ENCODE measurements at regions not wholly inside any gene's neighbourhood (a gene's known extent, or its start where the extent isn't known, plus 50 kb on each side); places are given as distances from the start of the nearest gene placed in this dataset.

DNA sequence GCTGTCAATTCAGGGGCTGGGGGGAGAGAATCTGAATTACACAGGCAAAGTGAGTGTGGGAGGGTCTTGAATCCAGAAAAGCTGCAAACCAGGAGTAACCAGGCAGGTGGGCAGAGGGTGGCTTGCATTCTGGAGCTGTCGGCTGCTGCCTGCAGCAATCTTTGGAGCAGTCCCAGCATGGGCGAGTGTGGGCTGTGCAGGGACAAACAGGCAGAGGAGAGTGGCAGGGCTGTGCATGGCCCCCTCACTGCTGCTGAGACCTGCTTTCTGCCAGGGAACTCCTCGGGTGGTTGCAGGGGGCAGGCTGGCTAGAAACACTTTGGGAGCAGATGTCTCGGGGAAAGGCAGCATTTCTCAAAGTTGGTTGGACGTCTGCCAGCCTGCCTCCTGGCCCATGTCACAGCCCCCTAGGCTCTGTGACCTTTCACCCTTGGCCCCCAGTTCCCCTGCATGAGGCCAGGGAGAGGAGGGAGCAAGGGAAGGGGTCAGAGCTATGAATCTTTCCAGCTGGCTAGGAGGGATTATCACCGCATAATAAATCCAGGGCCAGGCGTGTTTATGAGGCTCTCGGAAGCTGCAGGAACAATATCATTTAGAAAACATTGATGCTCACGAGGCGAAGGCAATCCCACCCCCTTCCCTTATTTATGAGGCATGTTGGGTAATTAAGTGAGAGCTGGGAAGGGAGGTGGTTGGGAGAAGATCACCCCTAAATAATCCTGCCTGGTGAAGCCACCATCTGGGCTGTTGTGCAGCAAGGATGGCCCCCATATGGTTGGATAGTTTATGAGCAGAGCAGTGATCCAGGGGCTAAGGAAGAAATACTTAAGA, 212.3 kb upstream of the NCAM1 start:
- TF ChIP-seq, protein P1, sequence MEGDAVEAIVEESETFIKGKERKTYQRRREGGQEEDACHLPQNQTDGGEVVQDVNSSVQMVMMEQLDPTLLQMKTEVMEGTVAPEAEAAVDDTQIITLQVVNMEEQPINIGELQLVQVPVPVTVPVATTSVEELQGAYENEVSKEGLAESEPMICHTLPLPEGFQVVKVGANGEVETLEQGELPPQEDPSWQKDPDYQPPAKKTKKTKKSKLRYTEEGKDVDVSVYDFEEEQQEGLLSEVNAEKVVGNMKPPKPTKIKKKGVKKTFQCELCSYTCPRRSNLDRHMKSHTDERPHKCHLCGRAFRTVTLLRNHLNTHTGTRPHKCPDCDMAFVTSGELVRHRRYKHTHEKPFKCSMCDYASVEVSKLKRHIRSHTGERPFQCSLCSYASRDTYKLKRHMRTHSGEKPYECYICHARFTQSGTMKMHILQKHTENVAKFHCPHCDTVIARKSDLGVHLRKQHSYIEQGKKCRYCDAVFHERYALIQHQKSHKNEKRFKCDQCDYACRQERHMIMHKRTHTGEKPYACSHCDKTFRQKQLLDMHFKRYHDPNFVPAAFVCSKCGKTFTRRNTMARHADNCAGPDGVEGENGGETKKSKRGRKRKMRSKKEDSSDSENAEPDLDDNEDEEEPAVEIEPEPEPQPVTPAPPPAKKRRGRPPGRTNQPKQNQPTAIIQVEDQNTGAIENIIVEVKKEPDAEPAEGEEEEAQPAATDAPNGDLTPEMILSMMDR (IDR thresholded peaks at IDR 0.05), result no peak
- TF ChIP-seq POLR2A (IDR thresholded peaks at IDR 0.05) (no peak), POLR2AphosphoS5 (IDR thresholded peaks at IDR 0.05) (no peak)

Measured in breast epithelium (tissue), 3 donors.